Right lobe of liver (tissue), 4 donors: ENCODE measurements at regions not wholly inside any gene's neighbourhood (a gene's known extent, or its start where the extent isn't known, plus 50 kb on each side); places are given as distances from the start of the nearest gene placed in this dataset.

Source experiments
- CTCF ChIP-seq, 4 donors: fragments of 200-600 bp in 3 of 4; fragments of 450-650 bp in 1 of 4; IDR thresholded peaks; one replicate each; pipeline versions ENCODE4 v1.5.1 to v1.8.0; 2016 to 2022; ENCODE audit warnings: antibody characterized with exemption in 4 of 4, mild to moderate bottlenecking in 2 of 4
- POLR2A ChIP-seq: fragments of 450-650 bp; IDR thresholded peaks from one replicate; pipeline ENCODE4 v1.6.1; 2017; ENCODE audit warnings: antibody characterized with exemption, mild to moderate bottlenecking
- donor health status: DM: no; HTN: no; CAD: no.
- donor health status: DM: no; HTN: no; CAD: no.
- donor health status: DM: no; HTN: yes; CAD: no.

GRCh38 chr20:39445095-39445494 lies 483.0 kb downstream of the DHX35 start:
- no peak for TF ChIP-seq CTCF (IDR thresholded peaks at IDR 0.05)
- no peak for TF ChIP-seq POLR2A
